Mucosa of descending colon (tissue), 3 donors: ENCODE measurements at regions not wholly inside any gene's neighbourhood (a gene's known extent, or its start where the extent isn't known, plus 50 kb on each side); places are given as distances from the start of the nearest gene placed in this dataset.

ENCODE experiments used
- ATAC-seq: fragments of 200-7000 bp; cut with Tn5 transposase; one replicate; pipeline ENCODE4 v1.9.1; 2020; ENCODE audit warnings: mild to moderate bottlenecking, moderate library complexity
- DNase-seq, 3 donors: peaks; one replicate each; pipeline ENCODE4 v3.0.0-alpha.2; 2020
- H3K36me3 ChIP-seq: fragments of 200-600 bp; one replicate; pipeline ENCODE4 v1.8.0; 2021; ENCODE audit warnings: low read depth, mild to moderate bottlenecking
- H3K4me1 ChIP-seq: fragments of 200-600 bp; one replicate; pipeline ENCODE4 v1.8.0; 2021; ENCODE audit warnings: low read depth, mild to moderate bottlenecking
- H3K4me3 ChIP-seq: fragments of 200-600 bp; one replicate; pipeline ENCODE4 v1.8.0; 2021; ENCODE audit warnings: mild to moderate bottlenecking
- H3K9me3 ChIP-seq: fragments of 200-600 bp; one replicate; pipeline ENCODE4 v1.8.0; 2021; ENCODE audit warnings: mild to moderate bottlenecking
- CTCF ChIP-seq: fragments of 200-600 bp; IDR thresholded peaks from one replicate; pipeline ENCODE4 v1.8.0; 2022; ENCODE audit warnings: antibody characterized with exemption, mild to moderate bottlenecking
- intact Hi-C, 2 donors: fragments of 100-400 bp; cut with DNase I in 1 of 2; cut with micrococcal nuclease in 1 of 2; formaldehyde crosslinking; loops; one replicate each; pipeline versions ENCODE4 v1.11.0 to v1.11.1; 2022; cut with DNase I, micrococcal nuclease
- donor health status: DM: no; HTN: no; CAD: no; lungs with moderate emphysema.
- donor health status: DM: no; HTN: no; CAD: no.
- donor health status: DM: no; HTN: yes; CAD: no.

- TF ChIP-seq CTCF, result no peak
- DNase-seq (no peak), ATAC-seq (no peak)
- H3K36me3 ChIP-seq, result no peaks in the 10 kb centered on the region
- no peaks in the 10 kb centered on the region for H3K9me3 ChIP-seq
- no peak overlapping the region for H3K4me3 ChIP-seq
- no peaks in the 10 kb centered on the region for H3K4me1 ChIP-seq
- intact Hi-C loops, result no loop called here
Observed at GRCh38 chr6:168722397-168722796, 281.4 kb downstream of the SMOC2 start.

GRCh38 chr6:168721571-168721970 lies 280.6 kb downstream of the SMOC2 start:
- no peaks in the 10 kb centered on the region for H3K36me3 ChIP-seq
- no peaks in the 10 kb centered on the region for H3K9me3 ChIP-seq
- intact Hi-C loops, result no loop called here
- TF ChIP-seq CTCF, result no peak
- DNase-seq, result no peak
- no peak for ATAC-seq
- no peaks in the 10 kb centered on the region for H3K4me1 ChIP-seq
- H3K4me3 ChIP-seq, result no peak overlapping the region

- H3K9me3 ChIP-seq, result no peaks in the 10 kb centered on the region
- no peaks in the 10 kb centered on the region for H3K4me1 ChIP-seq
- H3K4me3 ChIP-seq, result no peak overlapping the region
- intact Hi-C loops, result no loop called here
- ATAC-seq (no peak), DNase-seq (no peak)
- no peaks in the 10 kb centered on the region for H3K36me3 ChIP-seq
- no peak for TF ChIP-seq CTCF
Observed at GRCh38 chr6:168719901-168720300, 278.9 kb downstream of the SMOC2 start.

- intact Hi-C loops, result no loop called here
- no peaks in the 10 kb centered on the region for H3K4me1 ChIP-seq
Observed at GRCh38 chr6:168718821-168719475, 278.0 kb downstream of the SMOC2 start.

More at GRCh38 chr6:168718821-168719475, 278.0 kb downstream of the SMOC2 start:
- no peak for DNase-seq
- Histone ChIP-seq H3K36me3 (no peaks in the 10 kb centered on the region), H3K4me3 (no peak overlapping the region), H3K9me3 (no peaks in the 10 kb centered on the region)
- no peak for TF ChIP-seq CTCF
- no peak for ATAC-seq
